OCI-LY3 (cell line): ENCODE measurements at regions not wholly inside any gene's neighbourhood (a gene's known extent, or its start where the extent isn't known, plus 50 kb on each side); places are given as distances from the start of the nearest gene placed in this dataset.

Experiments
- CTCF ChIP-seq: fragments of 200-600, 300-600 bp; sonication (generic); IDR thresholded peaks from 2 replicates; pipeline ENCODE4 v1.5.1; 2014; ENCODE audit warnings: antibody characterized with exemption, low read length, low read depth
- EZH2phosphoT487 ChIP-seq: fragments of 200-600 bp; shearing (Covaris generic); IDR thresholded peaks from 2 replicates; pipeline ENCODE4 v1.6.1; 2018; ENCODE audit warnings: antibody characterized with exemption, mixed run types, low read depth

DNA sequence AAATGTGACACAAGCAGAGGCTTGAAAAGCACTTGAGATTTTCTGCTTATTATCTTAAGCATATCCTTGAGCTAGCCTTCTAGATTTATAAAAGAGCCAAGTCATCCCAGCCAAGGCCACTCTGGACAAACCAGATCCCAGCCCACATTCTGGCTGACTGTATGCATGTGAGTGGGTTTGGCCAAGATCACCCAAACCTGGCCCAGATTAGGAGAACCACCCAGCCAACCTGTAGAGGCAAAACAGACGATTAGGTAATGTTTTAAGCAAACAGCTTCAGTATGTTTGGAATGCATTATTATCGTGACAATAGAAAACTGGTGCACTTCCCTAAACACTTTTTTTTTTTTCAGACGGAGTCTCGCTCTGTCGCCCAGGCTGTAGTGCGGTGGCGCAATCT is 151.9 kb downstream of the SPATA31D1 start:
- TF ChIP-seq CTCF (no peak), EZH2phosphoT487 (no peak)
